ENCODE measurements at regions not wholly inside any gene's neighbourhood (a gene's known extent, or its start where the extent isn't known, plus 50 kb on each side); places are given as distances from the start of the nearest gene placed in this dataset.

GRCh38 chr21:28798798-28799197, 193.9 kb downstream of the LTN1 start:
- Histone ChIP-seq H3K9me2 (replicated peaks; ENCODE audit: insufficient read depth) (no peaks in the 10 kb centered on the region), H3K4me2 (no peak overlapping the region), H3K4me3 (no peak overlapping the region), H3K4me1 (ENCODE audit: insufficient read depth) (peaks cover 8% of the 10 kb centered on the region), H3K27ac (peak overlapping the region; percentile 78), H3K9me3 (ENCODE audit: low read depth) (no peaks in the 10 kb centered on the region), H3K27me3 (no peaks in the 10 kb centered on the region), H4K20me1 (ENCODE audit: insufficient read depth, poor library complexity, severe bottlenecking) (no peaks in the 10 kb centered on the region), H3K36me3 (replicated peaks; ENCODE audit: insufficient read depth, low read depth) (no peaks in the 10 kb centered on the region), H3K79me2 (no peaks in the 10 kb centered on the region), H2AFZ (no peak overlapping the region)
- 94% methylated on average over 1 of the region's 1 CpG for WGBS (ENCODE audit: low lambda C conversion rate, missing lambda C conversion rate)
- no peak for TF ChIP-seq CTCF (IDR thresholded peaks at IDR 0.05; ENCODE audit: poor library complexity)
- TF ChIP-seq EZH2phosphoT487 (IDR thresholded peaks at IDR 0.05; ENCODE audit: low read depth, severe bottlenecking, unreplicated experiment): no peak
- no peak for TF ChIP-seq EZH2 (IDR thresholded peaks at IDR 0.05; ENCODE audit: borderline replicate concordance)
- DNase-seq (ENCODE audit: low spot score): no peak

- no peaks in the 10 kb centered on the region for H3K9me3 ChIP-seq (ENCODE audit: low read depth)
- H3K27ac ChIP-seq: peak overlapping the region; percentile 37
- no peak for TF ChIP-seq EZH2 (IDR thresholded peaks at IDR 0.05; ENCODE audit: borderline replicate concordance)
- no peaks in the 10 kb centered on the region for H4K20me1 ChIP-seq (ENCODE audit: insufficient read depth, poor library complexity, severe bottlenecking)
- H3K79me2 ChIP-seq: no peaks in the 10 kb centered on the region
- H2AFZ ChIP-seq: no peak overlapping the region
- no peaks in the 10 kb centered on the region for H3K9me2 ChIP-seq (replicated peaks; ENCODE audit: insufficient read depth)
- no peak overlapping the region for H3K4me3 ChIP-seq
- H3K4me2 ChIP-seq: no peak overlapping the region
- peaks cover 11% of the 10 kb centered on the region for H3K4me1 ChIP-seq (ENCODE audit: insufficient read depth)
- no peaks in the 10 kb centered on the region for H3K27me3 ChIP-seq
- no peaks in the 10 kb centered on the region for H3K36me3 ChIP-seq (replicated peaks; ENCODE audit: insufficient read depth, low read depth)
- WGBS (ENCODE audit: low lambda C conversion rate, missing lambda C conversion rate): 43% methylated on average over 1 of the region's 1 CpG
- no peak for DNase-seq (ENCODE audit: low spot score)
Observed at GRCh38 chr21:28795251-28795650, 197.4 kb downstream of the LTN1 start.

DNA sequence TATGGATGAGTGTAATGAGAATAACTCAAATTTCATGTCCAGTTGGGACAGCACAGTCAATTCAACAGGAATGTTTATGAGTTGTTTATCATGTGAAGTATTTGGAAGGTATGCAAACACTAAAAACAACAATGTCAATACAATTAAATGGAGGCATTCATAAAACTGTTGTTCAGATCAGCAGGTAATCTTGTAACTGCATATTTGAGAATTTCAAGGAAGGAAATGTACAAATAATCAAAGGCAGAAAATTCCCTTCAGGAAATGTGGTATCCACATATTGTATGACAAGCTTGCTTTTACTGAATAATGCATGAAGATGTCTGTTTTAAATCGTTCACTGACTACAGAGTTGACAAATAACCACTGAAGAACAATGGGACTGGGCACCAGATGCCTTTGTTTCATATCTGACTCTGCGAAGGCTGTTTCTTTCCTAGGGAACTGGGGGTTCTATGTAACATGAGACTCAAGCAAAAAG, 198.3 kb downstream of the LTN1 start:
- Histone ChIP-seq H3K4me1 (ENCODE audit: insufficient read depth) (peaks cover 18% of the 10 kb centered on the region), H3K4me2 (no peak overlapping the region), H3K9me2 (replicated peaks; ENCODE audit: insufficient read depth) (no peaks in the 10 kb centered on the region), H3K27ac (peak overlapping the region; percentile 42), H3K79me2 (no peaks in the 10 kb centered on the region), H3K9me3 (ENCODE audit: low read depth) (no peaks in the 10 kb centered on the region), H2AFZ (peak overlapping the region; percentile 15), H3K4me3 (no peak overlapping the region), H4K20me1 (ENCODE audit: insufficient read depth, poor library complexity, severe bottlenecking) (no peaks in the 10 kb centered on the region), H3K36me3 (replicated peaks; ENCODE audit: insufficient read depth, low read depth) (no peaks in the 10 kb centered on the region), H3K27me3 (no peaks in the 10 kb centered on the region)
- WGBS (ENCODE audit: low lambda C conversion rate, missing lambda C conversion rate): 44% methylated on average over 2 of the region's 2 CpGs
- DNase-seq (ENCODE audit: low spot score): no peak
- TF ChIP-seq EZH2phosphoT487 (IDR thresholded peaks at IDR 0.05; ENCODE audit: low read depth, severe bottlenecking, unreplicated experiment) (no peak), CTCF (IDR thresholded peaks at IDR 0.05; ENCODE audit: poor library complexity) (no peak), EZH2 (IDR thresholded peaks at IDR 0.05; ENCODE audit: borderline replicate concordance) (no peak)

GRCh38 chr21:28793043-28793442, 199.6 kb downstream of the LTN1 start:
- no peaks in the 10 kb centered on the region for H3K9me2 ChIP-seq (replicated peaks; ENCODE audit: insufficient read depth)
- no peak overlapping the region for H2AFZ ChIP-seq
- no peaks in the 10 kb centered on the region for H3K9me3 ChIP-seq (ENCODE audit: low read depth)
- DNase-seq (ENCODE audit: low spot score): peak; percentile 33
- H4K20me1 ChIP-seq (ENCODE audit: insufficient read depth, poor library complexity, severe bottlenecking): no peaks in the 10 kb centered on the region
- H3K79me2 ChIP-seq: no peaks in the 10 kb centered on the region
- no peaks in the 10 kb centered on the region for H3K27me3 ChIP-seq
- 50% methylated on average over 2 of the region's 2 CpGs for WGBS (ENCODE audit: low lambda C conversion rate, missing lambda C conversion rate)
- no peaks in the 10 kb centered on the region for H3K36me3 ChIP-seq (replicated peaks; ENCODE audit: insufficient read depth, low read depth)
- no peak overlapping the region for H3K4me3 ChIP-seq
- TF ChIP-seq EZH2 (IDR thresholded peaks at IDR 0.05; ENCODE audit: borderline replicate concordance) (no peak), CTCF (IDR thresholded peaks at IDR 0.05; ENCODE audit: poor library complexity) (peak; percentile 54)
- no peak overlapping the region for H3K4me2 ChIP-seq
- H3K27ac ChIP-seq: no peak overlapping the region
- H3K4me1 ChIP-seq (ENCODE audit: insufficient read depth): peaks cover 18% of the 10 kb centered on the region
